Mesenchymal stem cell (in vitro differentiated cells and primary cell): ENCODE measurements at regions not wholly inside any gene's neighbourhood (a gene's known extent, or its start where the extent isn't known, plus 50 kb on each side); places are given as distances from the start of the nearest gene placed in this dataset.

Experiments used
- DNase-seq: peaks from one replicate; pipeline ENCODE4 v3.0.0-alpha.2; 2013
- H2AFZ ChIP-seq: one replicate; pipeline ENCODE4 v1.6.1; 2013; ENCODE audit warnings: low read depth, mild to moderate bottlenecking, control low read depth, inconsistent platforms, low read length, moderate library complexity
- H2AK5ac ChIP-seq: 2 replicates; pipeline ENCODE4 v1.6.1; 2013; ENCODE audit warnings: low read length, moderate library complexity, mild to moderate bottlenecking, inconsistent platforms; ENCODE audit not compliant: severe bottlenecking
- H2BK120ac ChIP-seq: one replicate; pipeline ENCODE4 v1.6.1; 2013; ENCODE audit warnings: low read depth, mild to moderate bottlenecking, inconsistent platforms, low read length, moderate library complexity
- H2BK12ac ChIP-seq, 2 experiments: one replicate each; pipeline ENCODE4 v1.6.1; 2013; ENCODE audit warnings: inconsistent platforms in 2 of 2, low read length in 2 of 2, mild to moderate bottlenecking in 2 of 2, moderate library complexity in 2 of 2, control low read depth in 1 of 2
- H2BK15ac ChIP-seq: one replicate; pipeline ENCODE4 v1.6.1; 2013; ENCODE audit warnings: mild to moderate bottlenecking, low read depth, inconsistent platforms; ENCODE audit not compliant: poor library complexity, severe bottlenecking
- H2BK5ac ChIP-seq: 2 replicates; pipeline ENCODE4 v1.6.1; 2013; ENCODE audit warnings: low read depth, mild to moderate bottlenecking, low read length, control low read depth, inconsistent platforms; ENCODE audit not compliant: poor library complexity, severe bottlenecking
- H3K14ac ChIP-seq, 2 experiments: one replicate each; pipeline ENCODE4 v1.6.1; 2013; ENCODE audit warnings: inconsistent platforms in 2 of 2, low read length in 2 of 2, control low read depth in 1 of 2, mild to moderate bottlenecking in 1 of 2, moderate library complexity in 1 of 2
- H3K18ac ChIP-seq, 2 experiments: one replicate each; pipeline ENCODE4 v1.6.1; 2013; ENCODE audit warnings: inconsistent platforms in 2 of 2, low read length in 2 of 2, control low read depth in 1 of 2, low read depth in 1 of 2, mild to moderate bottlenecking in 1 of 2
- H3K23ac ChIP-seq, 2 experiments: one replicate each; pipeline ENCODE4 v1.6.1; 2013; ENCODE audit warnings: inconsistent platforms in 2 of 2, low read length in 2 of 2, mild to moderate bottlenecking in 2 of 2, moderate library complexity in 2 of 2, control low read depth in 1 of 2
- H3K27ac ChIP-seq: 2 replicates; pipeline ENCODE4 v1.5.1; 2013; ENCODE audit warnings: mild to moderate bottlenecking, moderate library complexity, low read length, control low read depth, inconsistent platforms; ENCODE audit not compliant: poor library complexity, severe bottlenecking
- H3K27me3 ChIP-seq, 2 experiments: 2 replicates each; pipeline versions ENCODE4 v1.6.1 to v1.7.0; 2013; ENCODE audit warnings: low read length in 2 of 2, mild to moderate bottlenecking in 2 of 2, moderate library complexity in 2 of 2, control low read depth in 1 of 2, inconsistent platforms in 1 of 2; ENCODE audit not compliant: control insufficient read depth in 1 of 2, insufficient read depth in 1 of 2
- H3K36me3 ChIP-seq, 2 experiments: 2 replicates each; pipeline versions ENCODE4 v1.6.1 to v1.7.0; 2013; ENCODE audit warnings: low read length in 2 of 2, control low read depth in 1 of 2, inconsistent platforms in 1 of 2, low read depth in 1 of 2, mild to moderate bottlenecking in 1 of 2; ENCODE audit not compliant: insufficient read depth in 2 of 2, control insufficient read depth in 1 of 2
- H3K4ac ChIP-seq, 2 experiments: one replicate each; pipeline ENCODE4 v1.6.1; 2013; ENCODE audit warnings: inconsistent platforms in 2 of 2, low read length in 2 of 2, mild to moderate bottlenecking in 2 of 2, moderate library complexity in 2 of 2, control low read depth in 1 of 2, low read depth in 1 of 2
- H3K4me1 ChIP-seq: 2 replicates; pipeline ENCODE4 v1.6.1; 2013; ENCODE audit warnings: low read depth, low read length, control low read depth; ENCODE audit not compliant: control insufficient read depth, insufficient read depth
- H3K4me2 ChIP-seq: 2 replicates; pipeline ENCODE4 v1.6.1; 2013; ENCODE audit warnings: low read length, mild to moderate bottlenecking, inconsistent platforms; ENCODE audit not compliant: poor library complexity, severe bottlenecking
- H3K4me3 ChIP-seq, 2 experiments: 2 replicates each; pipeline versions ENCODE4 v1.5.1 to v1.7.0; 2013; ENCODE audit warnings: low read length in 2 of 2, mild to moderate bottlenecking in 2 of 2, control low read depth in 1 of 2, low read depth in 1 of 2; ENCODE audit not compliant: insufficient read depth in 1 of 2
- H3K79me1 ChIP-seq: replicated peaks from 2 replicates; pipeline ENCODE4 v1.6.1; 2013; ENCODE audit warnings: mild to moderate bottlenecking, control low read depth, low read length, inconsistent platforms; ENCODE audit not compliant: poor library complexity, severe bottlenecking
- H3K9ac ChIP-seq: 2 replicates; pipeline ENCODE4 v1.7.0; 2013; ENCODE audit warnings: mild to moderate bottlenecking, low read length, moderate library complexity
- H3K9me3 ChIP-seq: 2 replicates; pipeline ENCODE4 v1.7.0; 2013; ENCODE audit warnings: mild to moderate bottlenecking, low read length; ENCODE audit not compliant: control insufficient read depth
- H4K8ac ChIP-seq: one replicate; pipeline ENCODE4 v1.6.1; 2013; ENCODE audit warnings: inconsistent platforms, mild to moderate bottlenecking, low read length, moderate library complexity
- H4K91ac ChIP-seq: one replicate; pipeline ENCODE4 v1.6.1; 2013; ENCODE audit warnings: mild to moderate bottlenecking, low read length, inconsistent platforms
- WGBS: methylation state at CpG from one replicate; pipeline ENCODE4 v1.1.7; 2013; ENCODE audit warnings: mixed read lengths; 5-methylcytosine and 5-hydroxymethylcytosine counted together

DNA sequence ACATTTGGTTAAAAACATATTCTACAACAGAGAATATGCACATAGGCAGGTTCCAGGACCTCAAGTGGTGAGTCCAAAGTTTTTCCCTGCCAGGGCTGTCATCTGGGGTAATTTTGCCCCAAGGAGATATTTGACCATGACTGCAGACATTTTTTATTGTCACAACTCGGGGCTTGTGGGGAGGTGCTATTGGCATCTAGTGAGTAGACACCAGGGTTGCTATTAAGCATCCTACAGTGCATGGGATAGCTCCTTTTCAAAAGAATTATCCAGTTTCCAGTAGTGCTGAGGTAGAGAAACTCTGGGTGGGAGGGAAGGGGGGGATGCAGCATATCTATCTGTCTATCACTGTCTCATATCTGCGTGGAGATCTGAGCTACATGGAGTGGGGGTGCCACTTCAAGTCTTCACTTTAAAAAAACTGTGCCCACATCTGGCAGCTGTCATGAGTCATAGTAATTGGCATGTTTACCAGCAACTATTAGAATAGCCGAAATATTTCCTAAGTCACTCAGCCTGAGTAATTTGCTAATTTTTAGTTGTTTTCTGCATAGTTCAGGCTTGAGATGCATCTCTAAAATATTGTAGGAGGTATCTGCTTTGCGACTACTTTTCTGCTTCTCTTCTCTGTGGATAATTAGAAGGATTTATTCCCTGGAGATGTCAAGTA is 254.0 kb upstream of the RBMS1 start:
- no peak overlapping the region for H3K4ac ChIP-seq
- H3K23ac ChIP-seq = no peak overlapping the region
- no peaks in the 10 kb centered on the region for H3K9me3 ChIP-seq
- no peak overlapping the region for H2BK5ac ChIP-seq
- H3K36me3 ChIP-seq = no peaks in the 10 kb centered on the region
- H3K4me1 ChIP-seq = peaks cover 5% of the 10 kb centered on the region
- H3K4me3 ChIP-seq = no peak overlapping the region
- H2BK120ac ChIP-seq = no peak overlapping the region
- H2AFZ ChIP-seq = no peak overlapping the region
- no peak overlapping the region for H3K4me2 ChIP-seq
- no peaks in the 10 kb centered on the region for H3K79me1 ChIP-seq
- no peak overlapping the region for H3K14ac ChIP-seq
- peak overlapping the region; percentile 30 for H3K27ac ChIP-seq
- no peak overlapping the region for H2BK15ac ChIP-seq
- no peak overlapping the region for H2BK12ac ChIP-seq
- WGBS = 29% methylated on average over 2 of the region's 4 CpGs
- H3K27me3 ChIP-seq = no peaks in the 10 kb centered on the region
- H2AK5ac ChIP-seq = peak overlapping the region; percentile 60
- peak overlapping the region; percentile 62 for H3K9ac ChIP-seq
- no peak overlapping the region for H3K18ac ChIP-seq
- no peak overlapping the region for H4K8ac ChIP-seq
- no peak overlapping the region for H4K91ac ChIP-seq
- DNase-seq = peak; percentile 45

- Histone ChIP-seq H3K27me3 (no peaks in the 10 kb centered on the region), H3K79me1 (no peaks in the 10 kb centered on the region), H3K9me3 (peaks cover 22% of the 10 kb centered on the region), H2AK5ac (no peak overlapping the region), H2BK15ac (no peak overlapping the region), H2BK5ac (no peak overlapping the region), H3K4me3 (no peak overlapping the region), H3K23ac (no peak overlapping the region), H3K9ac (no peak overlapping the region), H3K18ac (no peak overlapping the region), H3K14ac (no peak overlapping the region), H2BK12ac (no peak overlapping the region), H4K8ac (no peak overlapping the region), H3K4me2 (no peak overlapping the region), H3K27ac (no peak overlapping the region), H2AFZ (no peak overlapping the region), H4K91ac (no peak overlapping the region), H3K4ac (no peak overlapping the region), H3K4me1 (peaks cover 5% of the 10 kb centered on the region), H3K36me3 (no peaks in the 10 kb centered on the region), H2BK120ac (no peak overlapping the region)
- DNase-seq = peak; percentile 22
- WGBS = 13% methylated on average over 1 of the region's 2 CpGs
Measured at GRCh38 chr2:160751021-160751420, 257.4 kb upstream of the RBMS1 start.

DNA sequence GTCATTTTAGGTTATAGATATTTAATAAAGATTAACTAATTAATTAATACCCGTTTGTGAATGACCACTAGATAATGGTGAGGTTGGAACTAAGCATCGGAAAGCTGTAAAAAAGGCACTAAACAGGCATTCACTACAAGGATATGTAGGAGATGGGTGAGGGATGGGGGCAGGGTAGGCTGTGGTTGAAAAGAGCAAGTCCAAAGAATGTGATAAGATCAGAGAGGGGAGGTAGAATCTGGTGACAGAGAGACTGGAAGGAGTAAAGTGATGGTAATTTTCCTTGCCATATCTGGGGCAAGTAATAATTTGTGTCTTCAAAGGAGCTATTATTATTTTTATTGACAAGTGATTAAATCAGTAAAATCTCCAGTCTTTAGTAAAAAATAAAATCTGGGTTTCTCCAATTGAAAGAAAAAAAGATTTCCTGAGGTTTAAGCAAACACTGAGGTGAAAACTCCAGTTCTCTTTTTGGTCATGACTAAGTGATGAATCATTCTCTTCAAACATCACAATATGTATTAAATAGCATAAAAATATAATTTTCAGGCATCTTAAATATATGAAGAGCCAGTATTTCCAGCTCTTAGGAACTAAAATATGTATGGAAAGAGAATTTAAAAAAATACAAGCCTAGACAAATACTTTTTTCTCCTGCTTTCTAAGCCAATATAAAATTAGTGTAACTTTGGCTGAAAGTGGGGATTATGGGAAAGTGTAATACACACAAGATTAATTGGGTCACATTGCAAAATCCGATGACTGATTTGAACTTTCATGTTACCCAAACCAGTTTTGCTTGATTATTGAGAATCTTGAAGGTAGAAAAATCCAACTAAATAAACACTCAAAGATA is 259.1 kb upstream of the RBMS1 start:
- Histone ChIP-seq H2AFZ (no peak overlapping the region), H3K4me1 (peaks cover under 1% of the 10 kb centered on the region), H3K4me2 (peak overlapping the region; percentile 37), H3K79me1 (no peaks in the 10 kb centered on the region), H3K36me3 (no peaks in the 10 kb centered on the region), H4K91ac (no peak overlapping the region), H3K23ac (no peak overlapping the region), H3K9ac (peak overlapping the region; percentile 40), H4K8ac (no peak overlapping the region), H3K18ac (no peak overlapping the region), H3K14ac (no peak overlapping the region), H3K27ac (peak overlapping the region; percentile 54), H2BK120ac (no peak overlapping the region), H2BK15ac (no peak overlapping the region), H2AK5ac (no peak overlapping the region), H2BK12ac (no peak overlapping the region), H2BK5ac (no peak overlapping the region), H3K4me3 (peak overlapping the region in 1 of 2 experiments; percentile 10), H3K27me3 (no peaks in the 10 kb centered on the region), H3K4ac (no peak overlapping the region), H3K9me3 (peaks cover 28% of the 10 kb centered on the region)
- no peak for DNase-seq
- 73% methylated on average over 3 of the region's 3 CpGs for WGBS

GRCh38 chr2:160753331-160753654 is 259.7 kb upstream of the RBMS1 start:
- Histone ChIP-seq H3K23ac (no peak overlapping the region), H2BK120ac (no peak overlapping the region), H2BK15ac (no peak overlapping the region), H3K14ac (no peak overlapping the region), H2BK12ac (no peak overlapping the region), H3K27ac (no peak overlapping the region), H4K91ac (no peak overlapping the region), H3K4me2 (no peak overlapping the region), H3K27me3 (no peaks in the 10 kb centered on the region), H2AK5ac (no peak overlapping the region), H3K79me1 (no peaks in the 10 kb centered on the region), H3K4ac (no peak overlapping the region), H3K4me1 (no peaks in the 10 kb centered on the region), H2BK5ac (no peak overlapping the region), H3K9ac (no peak overlapping the region), H4K8ac (no peak overlapping the region), H3K9me3 (peaks cover 28% of the 10 kb centered on the region), H3K18ac (no peak overlapping the region), H2AFZ (no peak overlapping the region), H3K36me3 (no peaks in the 10 kb centered on the region), H3K4me3 (no peak overlapping the region)
- DNase-seq = no peak
